OCI-LY7 (cell line): ENCODE measurements at regions not wholly inside any gene's neighbourhood (a gene's known extent, or its start where the extent isn't known, plus 50 kb on each side); places are given as distances from the start of the nearest gene placed in this dataset.

Source experiments
- BruUV-seq: library from RNA; stranded (reverse); fragments of 400-500 nt; replicated peaks from 2 replicates; lab custom pipeline; 2021; lab: Mats Ljungman, UMichigan
- CTCF ChIA-PET: fragments of 300-600 bp; sonication (Branson Sonifier 250); formaldehyde crosslinking; loops from one replicate; lab custom pipeline; 2022; ENCODE audit warnings: antibody characterized with exemption; ENCODE audit not compliant: unreplicated experiment; lab: Charles Lee
- POLR2A ChIA-PET: fragments of 300-600 bp; sonication (Branson Sonifier 250); formaldehyde crosslinking; loops from one replicate; lab custom pipeline; 2022; ENCODE audit warnings: antibody characterized with exemption; lab: Charles Lee
- DNase-seq: peaks from one replicate; pipeline ENCODE4 v3.0.0-alpha.2; 2015; ENCODE audit warnings: low spot score
- H2AFZ ChIP-seq: fragments of 200-600 bp; sonication (generic), shearing (Covaris generic); 2 replicates; pipeline ENCODE4 v1.6.1; 2014; ENCODE audit warnings: mild to moderate bottlenecking, antibody characterized with exemption, low read length, moderate library complexity
- H3K27ac ChIP-seq: fragments of 200-600 bp; sonication (generic); 2 replicates; pipeline ENCODE4 v1.5.1; 2014; ENCODE audit warnings: mixed run types, low read depth, mild to moderate bottlenecking, moderate library complexity, low read length, inconsistent platforms; ENCODE audit not compliant: poor library complexity, severe bottlenecking
- H3K36me3 ChIP-seq: fragments of 200-600 bp; sonication (generic); 2 replicates; pipeline ENCODE4 v1.6.1; 2014; ENCODE audit warnings: mild to moderate bottlenecking, antibody characterized with exemption, low read length, moderate library complexity, mixed read lengths; ENCODE audit not compliant: insufficient read depth
- H3K4me1 ChIP-seq: fragments of 200-600 bp; sonication (generic); 2 replicates; pipeline ENCODE4 v1.5.1; 2014; ENCODE audit warnings: mild to moderate bottlenecking, low read length; ENCODE audit not compliant: insufficient read depth, poor library complexity, severe bottlenecking
- H3K4me2 ChIP-seq: fragments of 200-600 bp; sonication (generic); 2 replicates; pipeline ENCODE4 v1.6.1; 2014; ENCODE audit warnings: mild to moderate bottlenecking, low read length
- H3K4me3 ChIP-seq: fragments of 200-600 bp; sonication (generic); 2 replicates; pipeline ENCODE4 v1.5.1; 2014; ENCODE audit warnings: mild to moderate bottlenecking, low read depth, low read length; ENCODE audit not compliant: poor library complexity, severe bottlenecking
- H3K79me2 ChIP-seq: fragments of 200-600 bp; sonication (generic); 2 replicates; pipeline ENCODE4 v1.6.1; 2016; ENCODE audit warnings: low read depth, mild to moderate bottlenecking, low read length, moderate library complexity, mixed read lengths; ENCODE audit not compliant: insufficient read depth
- H3K9me2 ChIP-seq: fragments of 200-600 bp; sonication (generic); 2 replicates; pipeline ENCODE4 v1.6.1; 2016; ENCODE audit warnings: mild to moderate bottlenecking, low read length, mixed read lengths; ENCODE audit not compliant: insufficient read depth
- H3K9me3 ChIP-seq: fragments of 200-600 bp; sonication (generic); 2 replicates; pipeline ENCODE4 v1.6.1; 2014; ENCODE audit warnings: mild to moderate bottlenecking, mixed run types, low read length, mixed read lengths
- H4K20me1 ChIP-seq: fragments of 200-600 bp; sonication (generic); 2 replicates; pipeline ENCODE4 v1.6.1; 2014; ENCODE audit warnings: mild to moderate bottlenecking, antibody characterized with exemption, low read length, moderate library complexity, mixed read lengths; ENCODE audit not compliant: insufficient read depth
- CTCF ChIP-seq: fragments of 200-600 bp; sonication (generic); conservative IDR thresholded peaks from 2 replicates; pipeline ENCODE4 v1.5.1; 2014; ENCODE audit warnings: mild to moderate bottlenecking, antibody characterized with exemption, low read length, moderate library complexity, mixed read lengths
- EZH2phosphoT487 ChIP-seq: fragments of 200-600 bp; sonication (generic); IDR thresholded peaks from 2 replicates; pipeline ENCODE4 v1.6.1; 2018; ENCODE audit warnings: low read depth, borderline replicate concordance, mild to moderate bottlenecking, mixed run types, antibody characterized with exemption, low read length, moderate library complexity, mixed read lengths
- intact Hi-C: fragments of 100-400 bp; cut with micrococcal nuclease; formaldehyde crosslinking; loops from one replicate; pipeline ENCODE4 v1.10.0; 2022; ENCODE audit not compliant: unreplicated experiment

- H3K4me2 ChIP-seq: no peak overlapping the region
- intact Hi-C loops: no loop called here
- POLR2A ChIA-PET: interaction anchor here (1.0 kb wide), 1 partner anchor 16 kb away, joined by 3 read pairs; no protein-coding TSS in a partner anchor
- no TSS peak for BruUV-seq
- no peaks in the 10 kb centered on the region for H3K4me1 ChIP-seq
- no peak overlapping the region for H3K27ac ChIP-seq
- no peaks in the 10 kb centered on the region for H3K9me2 ChIP-seq
- no peaks in the 10 kb centered on the region for H3K9me3 ChIP-seq
- no peak overlapping the region for H3K4me3 ChIP-seq
- H4K20me1 ChIP-seq: no peaks in the 10 kb centered on the region
- CTCF ChIA-PET: no interaction called here
- no peaks in the 10 kb centered on the region for H3K36me3 ChIP-seq
- no peaks in the 10 kb centered on the region for H3K79me2 ChIP-seq
- DNase-seq: no peak
- no peak for TF ChIP-seq EZH2phosphoT487
- no peak for TF ChIP-seq CTCF
- H2AFZ ChIP-seq: no peak overlapping the region
These were observed 92.8 kb upstream of the MTPN start for GRCh38 chr7:136069840-136070529.

- no TSS peak for BruUV-seq
- Histone ChIP-seq H3K4me3 (no peak overlapping the region), H4K20me1 (no peaks in the 10 kb centered on the region), H3K79me2 (no peaks in the 10 kb centered on the region), H2AFZ (no peak overlapping the region), H3K36me3 (no peaks in the 10 kb centered on the region), H3K4me1 (no peaks in the 10 kb centered on the region), H3K9me3 (no peaks in the 10 kb centered on the region), H3K4me2 (no peak overlapping the region), H3K9me2 (no peaks in the 10 kb centered on the region), H3K27ac (no peak overlapping the region)
- intact Hi-C loops: no loop called here
- ChIA-PET POLR2A (interaction anchor here (0.7 kb wide), 1 partner anchor 177 kb away, joined by 4 read pairs; no protein-coding TSS in a partner anchor), CTCF (no interaction called here)
- no peak for DNase-seq
- TF ChIP-seq EZH2phosphoT487 (no peak), CTCF (no peak)
These were observed 90.1 kb upstream of the MTPN start for GRCh38 chr7:136067277-136067676.
